ENCODE measurements at regions not wholly inside any gene's neighbourhood (a gene's known extent, or its start where the extent isn't known, plus 50 kb on each side); places are given as distances from the start of the nearest gene placed in this dataset.

- no peaks in the 10 kb centered on the region for H3K27me3 ChIP-seq
- no peaks in the 10 kb centered on the region for H3K4me1 ChIP-seq
- no peak overlapping the region for H3K4me3 ChIP-seq
- no peaks in the 10 kb centered on the region for H3K9me3 ChIP-seq
- intact Hi-C loops (cut with DNase I) = no loop called here
- no peak for DNase-seq (ENCODE audit: low spot score in 2 of 2)
- H3K36me3 ChIP-seq = no peaks in the 10 kb centered on the region
- H3K27ac ChIP-seq = no peak overlapping the region
- TF ChIP-seq CTCF (IDR thresholded peaks at IDR 0.05) = no peak
These were observed 126.0 kb upstream of the MTNR1B start for GRCh38 chr11:92843455-92843854.

- TF ChIP-seq CTCF (IDR thresholded peaks at IDR 0.05) = no peak
- Histone ChIP-seq H3K27me3 (no peaks in the 10 kb centered on the region), H3K27ac (no peak overlapping the region), H3K36me3 (no peaks in the 10 kb centered on the region), H3K9me3 (no peaks in the 10 kb centered on the region), H3K4me3 (no peak overlapping the region), H3K4me1 (no peaks in the 10 kb centered on the region)
- intact Hi-C loops (cut with DNase I) = no loop called here
- DNase-seq (ENCODE audit: low spot score in 2 of 2) = no peak
These were observed 125.3 kb upstream of the MTNR1B start for GRCh38 chr11:92844197-92844596.

DNA sequence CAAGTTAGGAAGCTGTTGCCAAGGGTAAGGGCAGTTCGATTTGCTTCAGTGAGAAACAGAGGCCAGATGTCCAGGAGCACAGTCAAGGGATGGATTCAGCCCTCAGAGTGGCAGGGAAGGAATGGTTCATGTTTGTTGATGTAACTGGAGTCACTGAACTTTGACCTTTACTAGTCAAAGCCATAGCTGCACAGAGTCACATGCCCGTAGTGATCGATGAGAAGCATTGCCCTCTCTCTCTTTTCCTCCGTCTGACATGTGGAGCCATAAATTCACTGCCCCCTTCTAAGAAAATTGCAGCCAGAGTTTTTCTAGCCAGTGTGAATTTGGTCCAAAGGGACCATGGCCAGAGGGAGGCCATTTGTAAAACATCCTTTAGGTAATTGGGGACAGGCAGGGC is 124.1 kb upstream of the MTNR1B start:
- TF ChIP-seq CTCF (IDR thresholded peaks at IDR 0.05) = no peak
- no peak overlapping the region for H3K27ac ChIP-seq
- H3K4me1 ChIP-seq = no peaks in the 10 kb centered on the region
- no peaks in the 10 kb centered on the region for H3K36me3 ChIP-seq
- no peaks in the 10 kb centered on the region for H3K9me3 ChIP-seq
- H3K4me3 ChIP-seq = no peak overlapping the region
- DNase-seq (ENCODE audit: low spot score in 2 of 2) = no peak
- no peaks in the 10 kb centered on the region for H3K27me3 ChIP-seq
- intact Hi-C loops (cut with DNase I) = no loop called here

- no peak overlapping the region for H3K27ac ChIP-seq
- no peak overlapping the region for H3K4me3 ChIP-seq
- no peak for TF ChIP-seq CTCF (IDR thresholded peaks at IDR 0.05)
- H3K36me3 ChIP-seq = no peaks in the 10 kb centered on the region
- no peaks in the 10 kb centered on the region for H3K4me1 ChIP-seq
- H3K9me3 ChIP-seq = no peaks in the 10 kb centered on the region
- no peaks in the 10 kb centered on the region for H3K27me3 ChIP-seq
- no peak for DNase-seq (ENCODE audit: low spot score in 2 of 2)
- intact Hi-C loops (cut with DNase I) = no loop called here
These were observed 123.6 kb upstream of the MTNR1B start for GRCh38 chr11:92845805-92846204.

DNA sequence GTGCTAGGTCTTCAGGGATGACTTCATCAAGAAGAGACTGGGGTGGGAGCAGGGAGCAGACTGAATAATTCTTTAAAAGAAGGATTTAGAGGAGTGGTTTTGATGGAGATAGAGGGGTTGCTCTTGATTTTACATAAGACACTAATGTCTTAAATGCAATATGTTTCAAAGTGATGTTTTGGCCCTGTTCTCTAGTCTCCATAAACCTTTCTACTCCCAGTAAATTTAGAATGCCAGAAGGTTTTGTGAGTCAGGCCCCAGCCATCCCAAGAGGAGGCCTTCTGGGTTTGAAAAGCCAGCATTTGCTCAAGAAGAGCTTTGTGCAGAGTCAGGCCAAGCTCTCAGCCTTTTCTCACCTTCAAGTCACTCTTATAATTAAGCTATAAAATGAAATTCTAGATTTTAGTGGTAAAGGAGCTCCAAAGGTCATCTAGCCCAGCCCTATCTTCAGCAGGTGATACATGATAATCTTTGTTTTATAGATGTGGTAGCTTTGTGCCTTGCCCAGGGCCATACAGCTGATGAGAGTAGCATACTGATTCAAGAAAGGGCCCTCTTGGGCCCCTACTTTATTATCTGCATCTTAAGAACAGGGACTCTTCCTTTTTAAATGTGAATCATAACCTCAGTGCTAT is 122.8 kb upstream of the MTNR1B start:
- no peaks in the 10 kb centered on the region for H3K4me1 ChIP-seq
- H3K27me3 ChIP-seq = no peaks in the 10 kb centered on the region
- H3K9me3 ChIP-seq = no peaks in the 10 kb centered on the region
- TF ChIP-seq CTCF (IDR thresholded peaks at IDR 0.05) = no peak
- intact Hi-C loops (cut with DNase I) = no loop called here
- no peak for DNase-seq (ENCODE audit: low spot score in 2 of 2)
- H3K36me3 ChIP-seq = no peaks in the 10 kb centered on the region
- no peak overlapping the region for H3K27ac ChIP-seq
- no peak overlapping the region for H3K4me3 ChIP-seq

- Histone ChIP-seq H3K27ac (no peak overlapping the region), H3K4me3 (no peak overlapping the region), H3K4me1 (no peaks in the 10 kb centered on the region), H3K36me3 (no peaks in the 10 kb centered on the region), H3K27me3 (no peaks in the 10 kb centered on the region), H3K9me3 (no peaks in the 10 kb centered on the region)
- no peak for TF ChIP-seq CTCF (IDR thresholded peaks at IDR 0.05)
- no peak for DNase-seq (ENCODE audit: low spot score in 2 of 2)
- intact Hi-C loops (cut with DNase I) = no loop called here
These were observed 120.9 kb upstream of the MTNR1B start for GRCh38 chr11:92848578-92848977.

All from ascending aorta (tissue), 2 donors.